HUDEP-2 (cell line): ENCODE measurements at regions not wholly inside any gene's neighbourhood (a gene's known extent, or its start where the extent isn't known, plus 50 kb on each side); places are given as distances from the start of the nearest gene placed in this dataset.

Source experiments
- DNase-seq, 76 experiments: peaks; one replicate each; lab custom pipeline; 2025; ENCODE audit not compliant: unreplicated experiment in 76 of 76; lab: John Stamatoyannopoulos, UW

DNA sequence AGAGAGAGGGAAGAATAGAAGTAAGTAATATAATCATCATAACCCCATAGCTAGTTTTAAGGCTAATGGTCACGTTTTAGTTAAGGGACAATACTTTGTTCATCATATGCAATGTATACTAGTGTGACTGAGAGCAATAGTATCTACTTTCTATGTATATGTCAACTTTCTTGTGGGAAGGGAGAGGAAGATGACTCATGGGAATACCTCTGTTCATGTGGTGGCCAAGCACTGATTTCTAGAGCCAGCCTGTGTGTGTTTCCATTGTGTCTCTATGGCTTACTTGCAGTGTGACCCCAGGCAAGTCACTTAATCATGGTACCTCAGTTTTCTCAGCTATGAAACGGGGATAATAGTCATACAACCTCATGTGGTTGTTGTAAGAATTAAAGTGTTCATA lies 639.6 kb downstream of the CETN3 start:
- no peak for DNase-seq

DNA sequence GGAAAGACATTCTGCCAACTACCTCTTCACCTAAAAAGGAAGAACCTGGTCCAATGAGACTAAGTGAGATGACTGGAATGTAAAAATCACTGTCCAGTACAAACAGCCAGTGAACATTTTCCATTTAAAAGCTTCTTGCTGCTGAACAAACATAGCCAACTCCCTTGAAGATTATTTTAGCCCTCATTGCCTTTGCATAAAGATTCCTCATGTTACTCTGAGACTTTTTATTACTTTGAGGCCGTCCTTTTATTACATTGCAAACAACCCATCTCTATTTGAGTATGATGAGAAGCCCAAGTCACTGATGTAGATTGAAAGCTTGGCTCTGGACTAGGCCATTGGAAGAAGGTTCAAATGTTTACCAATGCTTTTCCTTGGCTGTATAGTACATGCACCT lies 649.8 kb downstream of the CETN3 start:
- DNase-seq = no peak

DNA sequence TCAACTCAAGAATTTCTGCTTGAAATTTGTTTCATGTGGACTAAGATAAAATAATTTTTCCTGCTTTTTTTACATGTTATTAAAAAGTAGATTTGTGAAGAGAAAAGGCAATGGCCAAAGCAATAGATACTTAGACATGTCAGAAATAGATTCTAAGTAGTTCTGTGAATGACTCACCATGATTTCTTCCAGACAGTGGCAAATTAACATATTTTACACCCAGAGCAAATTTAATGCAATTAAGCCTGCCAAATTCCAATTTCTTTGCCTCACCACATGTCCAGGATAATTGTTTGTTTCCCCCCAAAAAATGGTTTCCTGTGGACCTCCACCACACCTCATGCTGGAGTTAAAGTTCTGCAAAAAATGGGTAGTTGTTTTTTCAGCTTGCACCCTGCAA lies 651.4 kb downstream of the CETN3 start:
- DNase-seq = no peak

DNA sequence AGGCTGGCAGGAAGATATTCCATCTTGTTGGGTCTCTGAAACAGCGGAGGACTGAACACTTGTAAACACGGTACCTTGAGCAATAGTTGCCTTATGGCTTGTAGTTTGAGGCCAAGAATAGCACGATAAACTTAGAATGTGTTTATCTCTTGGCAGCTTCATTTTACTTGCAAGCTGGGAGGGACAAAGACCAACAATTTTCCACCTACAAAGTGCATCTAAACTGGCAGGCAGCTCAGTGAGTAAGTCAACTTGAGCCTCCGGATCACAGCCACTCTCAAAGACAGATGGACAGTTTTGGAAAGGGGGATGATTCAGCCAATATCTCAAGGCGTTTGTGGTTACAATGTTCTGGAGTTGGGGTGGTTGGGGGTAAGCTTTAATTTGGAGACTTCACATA lies 652.6 kb downstream of the CETN3 start:
- DNase-seq = no peak

DNA sequence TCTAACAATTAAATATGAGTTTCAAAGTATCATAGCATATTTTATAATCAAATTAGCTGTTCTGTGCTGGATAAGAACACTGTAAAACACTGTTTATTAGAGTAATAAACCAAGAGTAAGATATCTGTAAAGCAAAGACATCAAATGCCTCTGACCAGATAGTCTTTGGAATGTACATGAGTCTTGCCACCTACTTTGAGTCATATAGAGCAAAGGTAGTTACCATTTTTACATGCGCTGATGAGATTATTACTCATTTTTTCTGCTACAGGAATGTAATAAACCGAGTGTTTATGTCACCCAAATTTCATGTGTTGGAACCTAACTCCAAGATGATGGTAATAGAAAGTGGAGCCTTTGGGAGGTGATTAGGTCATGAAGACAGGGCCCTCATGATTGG lies 654.5 kb downstream of the CETN3 start:
- DNase-seq = no peak

DNA sequence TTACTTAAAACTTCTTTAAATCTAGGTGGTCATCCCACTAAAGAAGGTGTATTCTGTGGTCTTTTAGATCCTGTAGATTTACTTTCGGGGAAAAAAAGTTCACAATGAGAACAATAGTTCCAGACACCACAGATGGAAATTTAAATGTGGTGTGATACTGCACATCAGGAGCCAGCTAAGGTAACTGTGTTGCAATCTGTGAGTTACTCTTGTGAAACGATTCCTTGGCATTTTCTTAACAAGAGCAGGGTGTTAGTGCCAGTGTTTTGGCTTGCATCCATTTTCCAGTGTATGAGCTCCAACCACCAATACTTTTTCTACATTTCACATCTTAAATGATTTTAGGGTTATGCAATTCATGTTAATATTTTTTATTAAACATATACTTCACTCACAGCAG lies 674.5 kb downstream of the CETN3 start:
- no peak for DNase-seq

DNA sequence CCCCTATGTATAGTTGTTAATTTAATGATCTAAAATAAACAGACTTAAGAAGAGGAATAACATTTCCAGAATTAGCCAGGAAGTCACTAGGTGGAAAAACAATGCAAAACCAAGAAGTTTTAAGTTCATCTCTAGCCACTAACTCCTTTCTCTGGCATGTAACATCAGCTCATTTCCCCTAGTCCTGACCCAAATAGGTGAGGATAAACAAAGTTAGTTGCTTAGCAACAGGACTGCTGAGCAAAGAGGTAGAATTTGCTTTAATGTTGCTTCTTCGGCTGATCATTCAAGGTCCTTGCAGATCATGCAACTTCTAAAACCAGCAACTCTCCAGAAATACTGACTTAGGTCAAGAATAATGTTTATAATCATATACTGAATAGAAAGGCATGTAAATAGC lies 675.8 kb downstream of the CETN3 start:
- DNase-seq = no peak

DNA sequence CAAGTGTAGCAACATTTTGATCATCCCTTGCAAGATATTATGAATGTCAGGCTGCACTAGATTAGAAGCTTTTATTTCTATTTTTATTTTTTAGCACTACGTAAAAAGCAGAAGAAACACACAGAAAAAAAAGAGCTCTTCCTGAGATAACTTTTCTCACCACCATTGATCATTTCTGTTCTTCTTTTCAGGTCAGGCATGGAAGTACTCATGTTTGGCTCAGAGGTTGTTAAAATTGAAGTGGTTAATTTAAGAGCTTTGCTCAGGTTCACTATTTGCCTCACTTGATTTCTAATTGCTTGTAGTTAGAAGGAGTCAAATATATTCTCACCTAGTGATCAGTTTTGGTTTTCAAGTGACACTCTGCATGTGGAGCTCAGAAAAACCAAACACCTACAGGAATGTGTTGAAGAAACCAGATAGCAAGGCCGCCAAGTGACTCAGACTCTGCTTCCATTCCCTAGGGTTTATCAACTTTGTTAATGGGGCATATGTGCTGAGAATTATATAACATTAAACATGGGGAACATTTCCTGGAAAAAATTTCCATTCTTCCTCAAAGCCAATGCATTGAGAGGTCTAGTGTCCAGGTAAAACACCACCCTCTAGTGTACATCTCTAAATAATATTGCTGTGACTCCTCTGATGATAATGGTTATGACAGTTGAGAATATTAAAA lies 679.8 kb downstream of the CETN3 start:
- DNase-seq = no peak

DNA sequence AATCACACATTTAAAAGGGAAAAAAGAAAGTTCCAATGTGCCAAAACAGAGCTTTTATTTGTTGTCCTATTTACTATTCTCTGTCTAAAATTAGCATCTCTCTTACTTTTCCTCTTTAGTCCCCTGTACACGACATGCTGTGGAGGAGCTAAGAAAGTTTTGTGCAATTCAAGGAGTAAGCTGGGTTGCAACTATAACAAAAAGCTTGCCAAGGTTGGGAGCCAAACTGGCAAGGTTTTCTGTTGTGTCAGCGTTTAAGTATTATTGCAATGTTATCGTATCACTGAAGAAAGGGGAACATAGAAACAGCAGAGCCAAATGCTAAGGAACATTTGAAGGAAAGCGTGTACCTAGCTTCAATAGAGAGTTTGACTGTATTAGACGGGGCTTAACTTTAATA lies 680.8 kb downstream of the CETN3 start:
- no peak for DNase-seq

DNA sequence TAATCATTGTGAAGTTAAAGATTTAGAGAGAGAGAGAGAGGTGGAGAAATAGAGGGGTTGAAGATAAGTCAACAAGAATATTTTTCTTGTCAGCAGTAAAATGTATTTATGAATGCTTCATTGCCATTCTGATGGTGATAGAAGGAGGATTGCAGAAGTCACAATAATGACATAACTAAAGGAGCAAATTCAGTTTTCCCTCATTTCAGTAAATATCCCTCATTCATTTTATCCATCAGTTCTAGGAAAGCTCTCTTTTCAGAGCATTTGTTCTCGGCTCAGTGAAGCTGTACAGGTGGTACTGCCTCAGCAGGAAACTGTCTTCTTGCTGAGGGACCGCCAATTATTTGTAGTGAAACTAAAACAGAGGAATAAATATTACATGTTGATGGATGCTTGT lies 681.4 kb downstream of the CETN3 start:
- DNase-seq = no peak

DNA sequence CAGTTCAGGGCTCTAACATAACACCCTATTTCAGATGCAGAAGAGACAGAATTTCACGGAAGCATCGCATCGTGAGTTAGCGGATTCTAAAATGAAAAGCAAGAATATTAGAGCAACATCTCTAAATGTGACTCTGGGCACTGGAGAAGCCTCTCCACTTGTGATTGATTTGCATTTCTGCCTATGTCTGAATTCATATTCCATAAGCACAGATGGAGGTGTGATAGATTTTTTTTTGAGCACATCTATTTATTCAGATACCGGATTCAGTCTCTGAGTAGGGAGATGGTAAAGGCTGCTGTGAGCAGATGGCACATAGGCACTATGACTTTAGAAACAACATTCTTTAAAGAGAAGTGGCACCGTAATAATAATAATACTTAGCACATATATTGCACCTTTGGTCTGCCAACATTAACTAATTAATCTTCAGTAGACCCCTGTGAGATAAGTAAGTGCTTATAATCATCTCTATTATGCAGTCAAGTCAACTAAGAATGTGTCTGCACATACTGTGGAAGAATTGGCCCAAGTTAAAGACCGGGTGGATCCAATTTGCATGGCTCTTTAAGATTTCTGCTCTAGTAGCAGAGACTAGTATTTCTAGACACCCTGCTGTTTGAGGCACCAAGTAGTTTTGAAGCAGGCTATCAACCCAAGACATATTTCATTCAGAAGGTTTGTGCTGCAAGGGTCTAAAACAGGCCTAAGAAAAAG lies 685.0 kb downstream of the CETN3 start:
- no peak for DNase-seq

DNA sequence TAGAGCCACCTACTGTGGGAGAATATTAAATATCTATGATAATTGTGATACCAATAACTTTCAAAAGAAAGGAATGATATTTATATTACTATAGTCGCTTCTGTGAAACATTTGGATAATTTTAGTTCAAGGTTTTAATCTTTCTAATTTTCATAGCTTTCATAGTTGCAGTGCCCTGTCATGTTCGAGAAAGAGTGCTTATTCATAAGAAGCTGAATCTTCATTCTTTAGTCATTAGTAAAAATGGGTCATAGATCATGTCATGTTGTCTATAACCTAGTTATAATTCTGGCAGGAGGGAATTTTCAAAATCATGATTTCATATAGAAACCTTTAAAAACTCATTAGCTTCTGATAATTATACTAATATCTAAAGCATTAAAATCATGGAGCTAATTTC lies 685.6 kb downstream of the CETN3 start:
- no peak for DNase-seq

DNA sequence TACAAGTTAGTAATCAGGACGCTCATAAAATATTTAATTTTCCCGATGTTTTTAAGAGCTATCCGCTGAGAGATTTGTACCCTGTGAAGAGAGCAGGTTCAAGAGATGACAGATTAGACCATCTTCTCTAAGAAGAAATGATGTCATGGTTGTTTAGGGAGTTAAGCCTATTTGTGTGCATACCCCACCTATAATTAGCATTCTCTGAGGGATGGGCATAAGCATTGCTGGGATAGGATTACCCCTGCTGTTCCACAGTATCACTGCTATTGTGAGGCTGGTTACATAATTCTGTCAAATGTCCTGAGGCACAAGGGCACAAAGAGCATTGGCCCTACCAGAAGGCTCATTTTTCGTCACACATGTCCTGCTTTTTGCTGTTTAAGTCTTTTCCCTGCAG lies 687.0 kb downstream of the CETN3 start:
- DNase-seq = no peak

DNA sequence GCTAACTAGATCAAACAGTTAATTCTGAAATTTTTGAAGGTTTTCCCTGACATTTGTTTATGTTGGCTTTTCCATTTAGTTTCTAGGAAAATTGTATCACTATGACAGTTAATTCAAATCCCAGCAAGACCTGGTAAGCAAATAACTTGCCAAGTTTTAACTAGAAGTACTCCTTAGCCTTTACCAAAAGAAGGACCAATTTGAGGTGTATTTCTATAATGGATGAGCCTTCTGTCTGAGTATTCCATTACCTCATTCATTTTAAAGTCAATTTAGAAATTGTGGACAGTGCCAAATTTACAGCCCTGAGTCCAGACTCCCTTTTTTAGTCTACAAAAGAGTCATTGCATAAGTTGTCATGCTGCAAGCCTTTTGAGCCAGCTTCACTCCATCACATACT lies 687.6 kb downstream of the CETN3 start:
- DNase-seq = no peak

DNA sequence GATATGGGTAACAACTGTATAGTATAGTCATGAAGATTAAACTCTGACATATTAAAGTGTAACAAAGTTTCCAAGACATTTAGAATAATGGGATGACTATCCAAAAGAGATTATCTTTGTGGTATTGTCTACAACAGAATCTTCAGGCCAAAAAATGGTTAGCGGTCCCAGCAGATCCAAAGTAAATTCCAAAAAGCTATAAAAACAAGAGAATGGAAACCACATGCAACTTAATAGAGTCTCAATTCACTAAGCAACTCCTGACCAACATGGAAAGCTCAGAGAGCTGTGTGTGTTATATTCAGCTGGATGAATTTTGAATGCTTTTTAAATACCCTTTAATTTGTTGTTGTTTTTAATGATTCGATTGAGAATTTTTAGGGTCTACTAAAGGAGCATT lies 688.2 kb downstream of the CETN3 start:
- no peak for DNase-seq

DNA sequence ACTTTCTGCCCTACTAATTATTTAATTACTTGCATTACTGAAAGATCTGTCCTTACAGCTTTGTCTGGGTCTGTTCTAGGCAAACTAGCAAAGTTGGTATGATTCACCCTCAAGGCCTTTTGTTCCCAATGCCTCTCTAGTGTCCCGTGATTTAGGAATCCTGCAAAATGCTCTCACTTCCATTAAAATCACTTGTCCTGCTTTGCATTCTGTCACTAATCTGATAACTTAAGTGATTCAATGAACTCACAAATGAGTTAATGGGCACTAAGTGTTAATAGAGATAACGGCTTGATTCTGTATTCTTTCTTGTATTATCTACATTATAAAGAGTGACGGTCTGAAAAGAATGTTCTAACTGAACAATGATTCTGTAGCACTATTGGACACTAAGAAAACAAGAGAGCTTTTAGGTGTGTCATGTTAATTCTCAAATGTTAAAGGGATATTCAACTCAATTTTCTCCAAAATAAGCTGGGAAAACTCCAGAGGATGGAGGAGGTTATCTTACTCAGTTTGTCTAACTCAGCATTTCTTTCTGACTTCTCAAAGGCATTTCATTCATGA lies 697.3 kb downstream of the CETN3 start:
- no peak for DNase-seq

DNA sequence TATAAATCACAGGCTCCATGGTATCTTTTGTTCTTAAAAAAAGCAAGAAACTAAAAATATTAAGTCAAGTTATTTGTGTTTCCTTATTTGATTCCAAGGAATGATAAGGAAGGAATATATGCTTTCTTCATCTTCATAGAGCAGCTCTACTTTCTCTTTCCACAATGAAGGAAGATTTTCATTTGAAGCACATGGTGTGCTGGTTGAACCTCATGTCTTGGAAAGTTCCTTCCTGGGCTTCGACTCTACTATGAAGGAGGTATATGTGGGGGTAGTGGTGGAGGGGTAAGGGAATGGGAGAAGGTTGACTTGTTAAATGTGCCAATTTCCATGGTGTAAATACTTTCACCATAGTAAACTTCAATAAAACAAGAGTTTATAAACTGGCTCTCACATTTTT lies 698.0 kb downstream of the CETN3 start:
- no peak for DNase-seq

DNA sequence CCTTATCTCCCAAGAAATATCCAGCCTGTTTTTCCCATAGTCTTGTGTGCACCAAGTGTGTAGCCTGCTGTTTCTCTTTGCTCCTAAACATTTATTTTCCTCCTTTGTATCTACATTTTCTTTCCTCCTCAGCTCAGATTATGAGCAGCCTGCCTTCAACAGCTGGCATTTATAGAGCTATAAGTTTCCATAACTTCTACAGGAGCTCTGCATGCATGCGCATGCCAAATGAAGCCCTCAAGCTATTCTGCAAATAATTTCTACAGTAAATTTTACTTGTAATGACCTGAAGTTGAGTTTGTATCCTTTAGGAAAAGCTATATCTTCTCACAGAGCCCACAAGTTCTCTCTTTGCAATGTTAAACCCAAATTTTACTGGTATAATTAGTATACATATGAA lies 699.5 kb downstream of the CETN3 start:
- DNase-seq = no peak

DNA sequence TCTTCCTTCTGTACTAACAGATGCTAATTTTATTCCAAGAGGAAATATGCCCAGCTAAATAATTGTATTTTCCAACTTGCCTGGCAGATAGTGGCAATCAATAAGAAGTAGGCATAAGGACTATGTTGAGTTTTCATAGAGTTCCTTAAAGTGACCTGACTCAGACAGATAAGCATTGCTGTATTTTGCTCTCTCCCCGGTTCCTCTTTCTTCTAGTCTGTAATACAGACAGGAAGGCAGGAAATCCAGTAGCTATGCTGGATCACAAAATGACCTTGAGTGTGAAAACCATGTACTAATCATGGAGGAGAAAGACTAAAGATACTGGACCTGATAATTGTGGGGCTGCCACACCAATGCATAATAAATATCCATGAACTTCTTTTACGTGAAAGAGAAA lies 701.7 kb downstream of the CETN3 start:
- no peak for DNase-seq

DNA sequence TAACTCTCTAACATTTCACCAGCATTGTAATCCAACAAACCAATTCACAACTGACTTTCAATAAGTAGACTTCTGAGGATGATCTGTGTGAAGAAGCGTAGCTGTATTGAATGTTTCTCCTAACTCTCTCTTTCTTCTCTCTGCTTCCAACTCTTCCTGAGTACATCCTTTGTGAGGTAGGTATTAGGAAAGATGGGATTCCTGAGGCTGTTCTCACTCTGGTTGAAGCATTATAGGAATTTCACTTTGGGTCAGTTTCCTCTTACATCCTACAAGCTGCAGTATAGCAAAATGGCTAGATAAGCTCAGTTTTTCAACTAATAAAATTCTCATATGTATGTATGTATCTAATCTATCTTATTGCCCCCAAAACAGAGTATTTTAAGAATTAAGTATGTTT lies 702.8 kb downstream of the CETN3 start:
- no peak for DNase-seq

DNA sequence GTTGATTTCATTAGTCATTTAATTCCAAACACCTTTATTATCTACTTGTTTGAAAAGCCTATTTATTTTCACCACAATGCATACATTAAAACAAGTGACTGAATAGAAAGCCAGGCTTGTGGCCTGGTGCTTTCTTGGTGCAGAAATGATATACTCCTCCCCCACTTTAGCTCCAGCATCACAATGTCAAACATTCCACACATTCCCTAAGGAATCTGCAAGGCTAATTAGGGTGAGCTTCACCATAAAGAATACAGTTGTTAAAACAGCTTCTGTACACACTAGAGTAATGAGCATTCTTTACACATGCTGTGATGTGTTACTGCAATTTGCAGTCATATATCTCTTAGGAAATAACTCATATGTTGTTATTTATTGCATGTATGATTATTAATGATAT lies 705.7 kb downstream of the CETN3 start:
- no peak for DNase-seq

DNA sequence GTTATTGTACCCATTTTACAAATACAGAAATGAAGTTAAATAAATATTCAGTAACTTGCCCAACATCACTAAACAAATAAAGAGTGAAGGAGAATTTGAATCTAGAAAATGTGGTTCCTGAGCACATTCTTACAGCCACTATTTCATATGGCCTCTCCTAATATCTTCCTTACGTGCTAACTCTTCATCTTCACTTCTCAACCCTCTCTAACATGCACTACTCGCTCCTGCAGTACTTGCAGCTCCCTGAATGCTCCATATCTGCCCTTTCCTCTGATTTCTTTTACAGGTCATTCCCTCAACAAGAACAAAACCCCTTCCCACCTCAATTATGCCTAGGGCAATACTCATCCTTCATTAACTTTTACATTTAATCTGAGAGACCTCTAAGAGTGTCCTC lies 711.5 kb downstream of the CETN3 start:
- no peak for DNase-seq
